GM20000 (cell line): ENCODE measurements at regions not wholly inside any gene's neighbourhood (a gene's known extent, or its start where the extent isn't known, plus 50 kb on each side); places are given as distances from the start of the nearest gene placed in this dataset.

Experiments used
- DNase-seq: peaks from one replicate; pipeline ENCODE4 v3.0.0; 2012; ENCODE audit warnings: low spot score
- CTCF ChIP-seq: IDR thresholded peaks from 2 replicates; pipeline ENCODE4 v1.5.1; 2012; ENCODE audit warnings: mild to moderate bottlenecking, control low read depth; ENCODE audit errors: extremely low read depth, missing control alignments

GRCh38 chr14:95597784-95598211 is 62.9 kb downstream of the GLRX5 start:
- peak; percentile 43 for DNase-seq
- TF ChIP-seq CTCF: no peak

- TF ChIP-seq CTCF: no peak
- DNase-seq: no peak
These were observed 66.8 kb downstream of the GLRX5 start for GRCh38 chr14:95601650-95602049.

- DNase-seq: no peak
- no peak for TF ChIP-seq CTCF
These were observed 68.6 kb downstream of the GLRX5 start for GRCh38 chr14:95603415-95603814.

- DNase-seq: no peak
- no peak for TF ChIP-seq CTCF
These were observed 71.4 kb downstream of the GLRX5 start for GRCh38 chr14:95606266-95606665.

GRCh38 chr14:95608637-95609235 is 73.9 kb downstream of the GLRX5 start:
- TF ChIP-seq CTCF: no peak
- no peak for DNase-seq

GRCh38 chr14:95609398-95609990 is 74.6 kb downstream of the GLRX5 start:
- peak; percentile 51 for TF ChIP-seq CTCF
- peak; percentile 33 for DNase-seq

GRCh38 chr14:95611293-95611880 is 74.8 kb upstream of the TCL1B start:
- peak; percentile 11 for DNase-seq
- TF ChIP-seq CTCF: no peak
